HL-60 (cell line): ENCODE measurements at regions not wholly inside any gene's neighbourhood (a gene's known extent, or its start where the extent isn't known, plus 50 kb on each side); places are given as distances from the start of the nearest gene placed in this dataset.

ENCODE experiments used
- GABPA ChIP-seq: IDR thresholded peaks from 2 replicates; pipeline ENCODE4 v1.6.1; 2012; ENCODE audit warnings: low read depth
- POLR2AphosphoS5 ChIP-seq: IDR thresholded peaks from 2 replicates; pipeline ENCODE4 v1.6.1; 2012; ENCODE audit warnings: low read depth
- TF ChIP-seq, protein P1 (sequence below): IDR thresholded peaks from one replicate; pipeline ENCODE4 v1.5.1; 2011; ENCODE audit warnings: low read length, control low read depth, inconsistent platforms; ENCODE audit not compliant: insufficient read depth
- TF ChIP-seq, protein P2 (sequence below): IDR thresholded peaks from 2 replicates; pipeline ENCODE4 v1.6.1; 2012; ENCODE audit warnings: low read depth; ENCODE audit not compliant: insufficient replicate concordance

DNA sequence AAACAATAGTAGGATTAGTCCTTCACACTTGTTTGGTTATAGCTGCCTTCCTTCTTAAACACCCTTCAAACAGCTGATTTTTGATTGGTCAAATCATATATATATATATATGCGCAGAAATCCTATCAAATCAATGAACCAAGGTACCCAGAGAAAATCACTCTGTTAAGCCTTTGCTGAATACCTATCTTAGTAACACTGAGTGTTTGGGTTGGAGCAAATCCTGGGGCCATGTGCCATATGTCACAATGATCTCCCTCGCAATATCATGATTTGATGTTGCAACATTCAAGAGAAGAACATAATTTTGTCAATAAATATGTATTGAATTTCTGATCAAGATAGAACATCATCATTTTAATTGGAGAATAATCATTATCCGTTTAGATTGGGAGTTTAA is 795.6 kb downstream of the REEP3 start:
- TF ChIP-seq, protein P1, sequence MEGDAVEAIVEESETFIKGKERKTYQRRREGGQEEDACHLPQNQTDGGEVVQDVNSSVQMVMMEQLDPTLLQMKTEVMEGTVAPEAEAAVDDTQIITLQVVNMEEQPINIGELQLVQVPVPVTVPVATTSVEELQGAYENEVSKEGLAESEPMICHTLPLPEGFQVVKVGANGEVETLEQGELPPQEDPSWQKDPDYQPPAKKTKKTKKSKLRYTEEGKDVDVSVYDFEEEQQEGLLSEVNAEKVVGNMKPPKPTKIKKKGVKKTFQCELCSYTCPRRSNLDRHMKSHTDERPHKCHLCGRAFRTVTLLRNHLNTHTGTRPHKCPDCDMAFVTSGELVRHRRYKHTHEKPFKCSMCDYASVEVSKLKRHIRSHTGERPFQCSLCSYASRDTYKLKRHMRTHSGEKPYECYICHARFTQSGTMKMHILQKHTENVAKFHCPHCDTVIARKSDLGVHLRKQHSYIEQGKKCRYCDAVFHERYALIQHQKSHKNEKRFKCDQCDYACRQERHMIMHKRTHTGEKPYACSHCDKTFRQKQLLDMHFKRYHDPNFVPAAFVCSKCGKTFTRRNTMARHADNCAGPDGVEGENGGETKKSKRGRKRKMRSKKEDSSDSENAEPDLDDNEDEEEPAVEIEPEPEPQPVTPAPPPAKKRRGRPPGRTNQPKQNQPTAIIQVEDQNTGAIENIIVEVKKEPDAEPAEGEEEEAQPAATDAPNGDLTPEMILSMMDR: no peak
- TF ChIP-seq GABPA (no peak), POLR2AphosphoS5 (no peak)
- TF ChIP-seq, protein P2, sequence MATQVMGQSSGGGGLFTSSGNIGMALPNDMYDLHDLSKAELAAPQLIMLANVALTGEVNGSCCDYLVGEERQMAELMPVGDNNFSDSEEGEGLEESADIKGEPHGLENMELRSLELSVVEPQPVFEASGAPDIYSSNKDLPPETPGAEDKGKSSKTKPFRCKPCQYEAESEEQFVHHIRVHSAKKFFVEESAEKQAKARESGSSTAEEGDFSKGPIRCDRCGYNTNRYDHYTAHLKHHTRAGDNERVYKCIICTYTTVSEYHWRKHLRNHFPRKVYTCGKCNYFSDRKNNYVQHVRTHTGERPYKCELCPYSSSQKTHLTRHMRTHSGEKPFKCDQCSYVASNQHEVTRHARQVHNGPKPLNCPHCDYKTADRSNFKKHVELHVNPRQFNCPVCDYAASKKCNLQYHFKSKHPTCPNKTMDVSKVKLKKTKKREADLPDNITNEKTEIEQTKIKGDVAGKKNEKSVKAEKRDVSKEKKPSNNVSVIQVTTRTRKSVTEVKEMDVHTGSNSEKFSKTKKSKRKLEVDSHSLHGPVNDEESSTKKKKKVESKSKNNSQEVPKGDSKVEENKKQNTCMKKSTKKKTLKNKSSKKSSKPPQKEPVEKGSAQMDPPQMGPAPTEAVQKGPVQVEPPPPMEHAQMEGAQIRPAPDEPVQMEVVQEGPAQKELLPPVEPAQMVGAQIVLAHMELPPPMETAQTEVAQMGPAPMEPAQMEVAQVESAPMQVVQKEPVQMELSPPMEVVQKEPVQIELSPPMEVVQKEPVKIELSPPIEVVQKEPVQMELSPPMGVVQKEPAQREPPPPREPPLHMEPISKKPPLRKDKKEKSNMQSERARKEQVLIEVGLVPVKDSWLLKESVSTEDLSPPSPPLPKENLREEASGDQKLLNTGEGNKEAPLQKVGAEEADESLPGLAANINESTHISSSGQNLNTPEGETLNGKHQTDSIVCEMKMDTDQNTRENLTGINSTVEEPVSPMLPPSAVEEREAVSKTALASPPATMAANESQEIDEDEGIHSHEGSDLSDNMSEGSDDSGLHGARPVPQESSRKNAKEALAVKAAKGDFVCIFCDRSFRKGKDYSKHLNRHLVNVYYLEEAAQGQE: no peak
